Effector CD8-positive, alpha-beta T cell (primary cell): ENCODE measurements at regions not wholly inside any gene's neighbourhood (a gene's known extent, or its start where the extent isn't known, plus 50 kb on each side); places are given as distances from the start of the nearest gene placed in this dataset.
"Not testable (repeated sequence)": the region's sequence is repeated elsewhere in the genome, so short reads cannot be mapped to it uniquely, and the experiment has no call there.

Experiments used
- DNase-seq: peaks from one replicate; lab custom pipeline; 2025; lab: John Stamatoyannopoulos, UW

- DNase-seq = no peak
Measured at GRCh38 chr1:194419721-194420120, 1233.3 kb upstream of the B3GALT2 start.

GRCh38 chr1:194410756-194411155 is 1224.3 kb upstream of the B3GALT2 start:
- no peak for DNase-seq

GRCh38 chr1:194407238-194407637 is 1220.8 kb upstream of the B3GALT2 start:
- DNase-seq = not testable (repeated sequence)

GRCh38 chr1:194394676-194395075 is 1208.3 kb upstream of the B3GALT2 start:
- DNase-seq = no peak

GRCh38 chr1:194387531-194387930 is 1201.1 kb upstream of the B3GALT2 start:
- DNase-seq = no peak

- DNase-seq = no peak
Measured at GRCh38 chr1:194378517-194378916, 1192.1 kb upstream of the B3GALT2 start.

GRCh38 chr1:194374649-194375048 is 1188.2 kb upstream of the B3GALT2 start:
- DNase-seq = no peak

- no peak for DNase-seq
Measured at GRCh38 chr1:194372266-194372665, 1185.9 kb upstream of the B3GALT2 start.

GRCh38 chr1:194369622-194370021 is 1183.2 kb upstream of the B3GALT2 start:
- no peak for DNase-seq

GRCh38 chr1:194369060-194369459 is 1182.6 kb upstream of the B3GALT2 start:
- no peak for DNase-seq

- DNase-seq = no peak
Measured at GRCh38 chr1:194367121-194367520, 1180.7 kb upstream of the B3GALT2 start.

- DNase-seq = no peak
Measured at GRCh38 chr1:194366705-194367104, 1180.3 kb upstream of the B3GALT2 start.

GRCh38 chr1:194362327-194362726 is 1175.9 kb upstream of the B3GALT2 start:
- DNase-seq = no peak

- DNase-seq = no peak
Measured at GRCh38 chr1:194361374-194362131, 1175.1 kb upstream of the B3GALT2 start.

- no peak for DNase-seq
Measured at GRCh38 chr1:194358208-194358581, 1171.8 kb upstream of the B3GALT2 start.

- DNase-seq = not testable (repeated sequence)
Measured at GRCh38 chr1:194357573-194358207, 1171.3 kb upstream of the B3GALT2 start.

- DNase-seq = no peak
Measured at GRCh38 chr1:194355488-194356106, 1169.2 kb upstream of the B3GALT2 start.

GRCh38 chr1:194353121-194353520 is 1166.7 kb upstream of the B3GALT2 start:
- DNase-seq = no peak

- no peak for DNase-seq
Measured at GRCh38 chr1:194347200-194347599, 1160.8 kb upstream of the B3GALT2 start.

- DNase-seq = no peak
Measured at GRCh38 chr1:194342484-194343262, 1156.3 kb upstream of the B3GALT2 start.

- DNase-seq = no peak
Measured at GRCh38 chr1:194341587-194341986, 1155.2 kb upstream of the B3GALT2 start.

- DNase-seq = no peak
Measured at GRCh38 chr1:194339471-194339870, 1153.1 kb upstream of the B3GALT2 start.
